WTC11 (cell line): ENCODE measurements at regions not wholly inside any gene's neighbourhood (a gene's known extent, or its start where the extent isn't known, plus 50 kb on each side); places are given as distances from the start of the nearest gene placed in this dataset.

ENCODE experiments used
- ATF1 ChIP-seq: sonication (generic); formaldehyde crosslinking; IDR thresholded peaks from 2 replicates; pipeline ENCODE4 v1.8.1; 2023; ENCODE audit warnings: mild to moderate bottlenecking, moderate library complexity, missing genetic modification reagents
- CREB1 ChIP-seq: sonication (generic); formaldehyde crosslinking; IDR thresholded peaks from 2 replicates; pipeline ENCODE4 v1.8.0; 2023; ENCODE audit warnings: mild to moderate bottlenecking, missing genetic modification reagents
- TF ChIP-seq, protein P1 (sequence below): sonication (generic); formaldehyde crosslinking; IDR thresholded peaks from 2 replicates; pipeline ENCODE4 v1.8.0; 2022; ENCODE audit warnings: mild to moderate bottlenecking, missing genetic modification reagents
- TF ChIP-seq, protein P2 (sequence below): fragments of 200-600 bp; IDR thresholded peaks from 2 replicates; pipeline ENCODE4 v1.8.0; 2022; ENCODE audit warnings: antibody characterized with exemption

DNA sequence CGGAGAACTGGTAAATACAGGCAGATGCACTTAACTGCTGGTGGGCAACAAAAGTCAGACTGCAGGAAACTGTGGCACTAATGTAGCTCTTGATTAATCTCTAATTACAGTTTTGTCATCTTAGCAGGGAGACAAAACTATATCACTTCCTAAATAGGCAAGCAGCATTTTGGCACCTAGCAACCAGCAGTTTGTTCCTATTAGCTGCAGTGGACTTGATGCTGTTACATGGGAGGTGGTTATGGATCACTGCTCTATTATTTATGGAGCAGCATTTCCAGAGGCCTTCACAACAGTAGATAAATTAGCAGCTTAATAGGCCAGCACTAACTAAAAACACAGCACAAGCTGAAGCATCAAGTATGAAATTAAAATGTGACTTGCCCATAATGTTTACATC, 518.3 kb upstream of the ITGA1 start:
- no peak for TF ChIP-seq ATF1 (CRISPR knock-in tag)
- TF ChIP-seq CREB1: no peak
- TF ChIP-seq, protein P1, sequence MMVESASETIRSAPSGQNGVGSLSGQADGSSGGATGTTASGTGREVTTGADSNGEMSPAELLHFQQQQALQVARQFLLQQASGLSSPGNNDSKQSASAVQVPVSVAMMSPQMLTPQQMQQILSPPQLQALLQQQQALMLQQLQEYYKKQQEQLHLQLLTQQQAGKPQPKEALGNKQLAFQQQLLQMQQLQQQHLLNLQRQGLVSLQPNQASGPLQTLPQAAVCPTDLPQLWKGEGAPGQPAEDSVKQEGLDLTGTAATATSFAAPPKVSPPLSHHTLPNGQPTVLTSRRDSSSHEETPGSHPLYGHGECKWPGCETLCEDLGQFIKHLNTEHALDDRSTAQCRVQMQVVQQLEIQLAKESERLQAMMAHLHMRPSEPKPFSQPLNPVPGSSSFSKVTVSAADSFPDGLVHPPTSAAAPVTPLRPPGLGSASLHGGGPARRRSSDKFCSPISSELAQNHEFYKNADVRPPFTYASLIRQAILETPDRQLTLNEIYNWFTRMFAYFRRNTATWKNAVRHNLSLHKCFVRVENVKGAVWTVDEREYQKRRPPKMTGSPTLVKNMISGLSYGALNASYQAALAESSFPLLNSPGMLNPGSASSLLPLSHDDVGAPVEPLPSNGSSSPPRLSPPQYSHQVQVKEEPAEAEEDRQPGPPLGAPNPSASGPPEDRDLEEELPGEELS: no peak
- TF ChIP-seq, protein P2, sequence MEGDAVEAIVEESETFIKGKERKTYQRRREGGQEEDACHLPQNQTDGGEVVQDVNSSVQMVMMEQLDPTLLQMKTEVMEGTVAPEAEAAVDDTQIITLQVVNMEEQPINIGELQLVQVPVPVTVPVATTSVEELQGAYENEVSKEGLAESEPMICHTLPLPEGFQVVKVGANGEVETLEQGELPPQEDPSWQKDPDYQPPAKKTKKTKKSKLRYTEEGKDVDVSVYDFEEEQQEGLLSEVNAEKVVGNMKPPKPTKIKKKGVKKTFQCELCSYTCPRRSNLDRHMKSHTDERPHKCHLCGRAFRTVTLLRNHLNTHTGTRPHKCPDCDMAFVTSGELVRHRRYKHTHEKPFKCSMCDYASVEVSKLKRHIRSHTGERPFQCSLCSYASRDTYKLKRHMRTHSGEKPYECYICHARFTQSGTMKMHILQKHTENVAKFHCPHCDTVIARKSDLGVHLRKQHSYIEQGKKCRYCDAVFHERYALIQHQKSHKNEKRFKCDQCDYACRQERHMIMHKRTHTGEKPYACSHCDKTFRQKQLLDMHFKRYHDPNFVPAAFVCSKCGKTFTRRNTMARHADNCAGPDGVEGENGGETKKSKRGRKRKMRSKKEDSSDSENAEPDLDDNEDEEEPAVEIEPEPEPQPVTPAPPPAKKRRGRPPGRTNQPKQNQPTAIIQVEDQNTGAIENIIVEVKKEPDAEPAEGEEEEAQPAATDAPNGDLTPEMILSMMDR: no peak
